B cell (primary cell): ENCODE measurements at regions not wholly inside any gene's neighbourhood (a gene's known extent, or its start where the extent isn't known, plus 50 kb on each side); places are given as distances from the start of the nearest gene placed in this dataset.

Experiments
- ATAC-seq: fragments of 200-7000 bp; cut with Tn5 transposase; one replicate; pipeline ENCODE4 v1.10.0; 2021; ENCODE audit warnings: low read depth, mild to moderate bottlenecking, moderate number of reproducible peaks, moderate library complexity
- CTCF ChIA-PET: fragments of 350-600 bp; sonication (Branson Sonifier 250); formaldehyde crosslinking; loops from one replicate; lab custom pipeline; 2021; ENCODE audit warnings: antibody characterized with exemption, inconsistent platforms; lab: Charles Lee
- POLR2A ChIA-PET: fragments of 350-600 bp; sonication (Branson Sonifier 250); formaldehyde crosslinking; loops from one replicate; lab custom pipeline; 2021; ENCODE audit warnings: antibody characterized with exemption; lab: Charles Lee
- DNase-seq: peaks from one replicate; pipeline ENCODE4 v3.0.0; 2013
- H2AFZ ChIP-seq: 2 replicates; pipeline ENCODE4 v1.6.1; 2012; ENCODE audit warnings: mild to moderate bottlenecking, low read depth, low read length; ENCODE audit not compliant: insufficient read depth, poor library complexity, severe bottlenecking
- H3K27ac ChIP-seq, 2 donors: 1 replicate in 1 of 2; 2 replicates in 1 of 2; pipeline ENCODE4 v1.5.1; 2012 to 2013; ENCODE audit warnings: low read length in 2 of 2, mild to moderate bottlenecking in 2 of 2, moderate library complexity in 1 of 2
- H3K27me3 ChIP-seq, 4 experiments: fragments of 200-600 bp in 1 of 4; sonication (generic) in 1 of 4; replicated peaks in 1 of 4; 1 replicate in 2 of 4; 2 replicates in 2 of 4; pipeline versions ENCODE4 v1.6.1 to v1.7.0; 2013 to 2016; ENCODE audit warnings: low read length in 3 of 4, mild to moderate bottlenecking in 2 of 4, mixed read lengths in 1 of 4, moderate library complexity in 1 of 4; ENCODE audit not compliant: insufficient read depth in 4 of 4, control insufficient read depth in 3 of 4; ENCODE audit errors: control extremely low read depth in 1 of 4
- H3K36me3 ChIP-seq, 2 experiments: replicated peaks in 1 of 2; 1 replicate in 1 of 2; 2 replicates in 1 of 2; pipeline versions ENCODE4 v1.6.1 to v1.7.1; 2013; ENCODE audit warnings: low read length in 1 of 2; ENCODE audit not compliant: insufficient read depth in 2 of 2, control insufficient read depth in 1 of 2; ENCODE audit errors: control extremely low read depth in 1 of 2, extremely low read depth in 1 of 2
- H3K4me1 ChIP-seq, 2 donors: fragments of 200-600 bp in 1 of 2; sonication (generic) in 1 of 2; 1 replicate in 1 of 2; 2 replicates in 1 of 2; pipeline versions ENCODE4 v1.5.1 to v1.6.1; 2013 to 2017; ENCODE audit warnings: low read length in 2 of 2; ENCODE audit not compliant: control insufficient read depth in 2 of 2, insufficient read depth in 2 of 2
- H3K4me2 ChIP-seq: replicated peaks from 2 replicates; pipeline ENCODE3; 2012; ENCODE audit warnings: mild to moderate bottlenecking, low read depth, low read length; ENCODE audit not compliant: poor library complexity, severe bottlenecking
- H3K4me3 ChIP-seq, 5 experiments: fragments of 200-600 bp in 1 of 5; sonication (generic) in 1 of 5; 1 replicate in 3 of 5; 2 replicates in 2 of 5; pipeline versions ENCODE4 v1.5.1 to v1.7.0; 2011 to 2016; ENCODE audit warnings: low read length in 4 of 5, mild to moderate bottlenecking in 4 of 5, low read depth in 2 of 5, control low read depth in 1 of 5, moderate library complexity in 1 of 5; ENCODE audit not compliant: insufficient read depth in 1 of 5; ENCODE audit errors: control extremely low read depth in 1 of 5, extremely low read depth in 1 of 5
- H3K79me2 ChIP-seq: fragments of 200-600 bp; sonication (generic); one replicate; pipeline ENCODE4 v1.6.0; 2016; ENCODE audit warnings: low read length; ENCODE audit not compliant: control insufficient read depth, insufficient read depth
- H3K9ac ChIP-seq: fragments of 200-600 bp; sonication (generic); 2 replicates; pipeline ENCODE4 v1.6.1; 2017; ENCODE audit warnings: mild to moderate bottlenecking, low read length, moderate library complexity
- H3K9me3 ChIP-seq, 3 donors: one replicate each; pipeline versions ENCODE4 v1.6.1 to v1.7.1; 2013; ENCODE audit warnings: low read length in 2 of 3; ENCODE audit not compliant: control insufficient read depth in 2 of 3, insufficient read depth in 1 of 3; ENCODE audit errors: control extremely low read depth in 1 of 3
- H4K20me1 ChIP-seq: 2 replicates; pipeline ENCODE4 v1.6.0; 2012; ENCODE audit warnings: mild to moderate bottlenecking, low read length; ENCODE audit not compliant: insufficient read depth, control insufficient read depth, poor library complexity, severe bottlenecking
- H3K27ac Mint-ChIP-seq: one replicate; pipeline ENCODE4 v1.8.0; 2021; ENCODE audit warnings: mixed read lengths
- H3K27me3 Mint-ChIP-seq: one replicate; pipeline ENCODE4 v1.8.0; 2021; ENCODE audit warnings: mixed read lengths
- H3K4me1 Mint-ChIP-seq: one replicate; pipeline ENCODE4 v1.8.0; 2021; ENCODE audit warnings: mixed read lengths
- H3K4me3 Mint-ChIP-seq: one replicate; pipeline ENCODE4 v1.8.0; 2021; ENCODE audit warnings: mixed read lengths
- H3K9me3 Mint-ChIP-seq: one replicate; pipeline ENCODE4 v1.8.0; 2022; ENCODE audit warnings: mixed read lengths; ENCODE audit not compliant: insufficient read depth
- CTCF ChIP-seq: fragments of 200-600 bp; IDR thresholded peaks from one replicate; pipeline ENCODE4 v1.8.0; 2022; ENCODE audit warnings: antibody characterized with exemption, mild to moderate bottlenecking
- EZH2 ChIP-seq: IDR thresholded peaks from 2 replicates; pipeline ENCODE4 v1.6.1; 2012; ENCODE audit warnings: borderline replicate concordance, low read depth, mild to moderate bottlenecking, moderate library complexity, low read length; ENCODE audit not compliant: insufficient read depth, poor library complexity, severe bottlenecking
- WGBS: methylation state at CpG from one replicate; pipeline ENCODE4 v1.1.5; 2013; ENCODE audit warnings: missing lambda C conversion rate; ENCODE audit not compliant: insufficient coverage; 5-methylcytosine and 5-hydroxymethylcytosine counted together
- intact Hi-C: fragments of 100-400 bp; cut with micrococcal nuclease; formaldehyde crosslinking; loops from one replicate; pipeline ENCODE4 v1.10.0; 2022

- no peaks in the 10 kb centered on the region for H3K36me3 ChIP-seq
- Mint-ChIP-seq H3K4me3 (no peak overlapping the region), H3K27ac (no peak overlapping the region), H3K9me3 (no peaks in the 10 kb centered on the region), H3K27me3 (peaks cover 7% of the 10 kb centered on the region), H3K4me1 (no peaks in the 10 kb centered on the region)
- no peak overlapping the region for H2AFZ ChIP-seq
- no peak overlapping the region for H3K9ac ChIP-seq
- ChIA-PET CTCF (interaction anchor here (3.1 kb wide), 1 partner anchor 308 kb away, joined by 18 read pairs; no protein-coding TSS in a partner anchor), POLR2A (no interaction called here)
- no peak overlapping the region for H3K4me2 ChIP-seq
- H3K4me1 ChIP-seq = no peaks in the 10 kb centered on the region
- H3K27me3 ChIP-seq = no peaks in the 10 kb centered on the region
- TF ChIP-seq EZH2 = no peak
- no peak for TF ChIP-seq CTCF
- H3K79me2 ChIP-seq = no peaks in the 10 kb centered on the region
- intact Hi-C loops = no loop called here
- DNase-seq = no peak
- no peak overlapping the region for H3K27ac ChIP-seq
- ATAC-seq = no peak
- WGBS = 98% methylated on average over 27 of the region's 27 CpGs
- H3K9me3 ChIP-seq = no peaks in the 10 kb centered on the region
- H4K20me1 ChIP-seq = no peaks in the 10 kb centered on the region
- H3K4me3 ChIP-seq = no peak overlapping the region
Observed at GRCh38 chr7:35982600-35982999, 170.5 kb upstream of the EEPD1 start.

DNA sequence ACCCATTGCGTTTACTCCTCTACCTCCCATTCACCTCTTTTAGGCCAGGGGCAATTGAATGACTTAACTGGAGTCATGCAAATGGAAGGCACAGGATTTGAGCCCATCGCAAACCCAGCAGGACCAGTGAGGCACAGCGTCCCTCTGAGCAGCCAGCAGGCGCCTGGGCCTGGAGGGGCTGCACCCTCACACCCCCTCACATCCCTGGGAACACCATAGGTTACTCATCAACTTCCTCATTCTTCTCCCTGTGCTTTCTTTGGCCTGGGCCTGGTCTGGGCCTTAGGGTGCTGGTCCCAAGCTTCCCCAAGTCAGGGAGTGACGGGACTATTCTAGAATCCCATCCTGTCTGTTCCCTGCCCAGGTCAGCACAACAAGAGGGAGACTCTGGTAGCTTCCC lies 169.4 kb upstream of the EEPD1 start:
- no peak for ATAC-seq
- TF ChIP-seq EZH2 (no peak), CTCF (no peak)
- intact Hi-C loops = no loop called here
- H4K20me1 ChIP-seq = no peaks in the 10 kb centered on the region
- H3K4me1 ChIP-seq = no peaks in the 10 kb centered on the region
- no peak for DNase-seq
- no peak overlapping the region for H3K9ac ChIP-seq
- no peak overlapping the region for H3K27ac ChIP-seq
- H3K27me3 ChIP-seq = no peaks in the 10 kb centered on the region
- no peaks in the 10 kb centered on the region for H3K4me1 Mint-ChIP-seq
- H3K27ac Mint-ChIP-seq = no peak overlapping the region
- ChIA-PET CTCF (interaction anchor here (0.8 to 4.5 kb wide), 8 partner anchors 8 to 335 kb away, joined by 3 to 197 read pairs (median 6); no protein-coding TSS in a partner anchor), POLR2A (no interaction called here)
- no peaks in the 10 kb centered on the region for H3K9me3 ChIP-seq
- H3K4me2 ChIP-seq = no peak overlapping the region
- no peaks in the 10 kb centered on the region for H3K9me3 Mint-ChIP-seq
- no peak overlapping the region for H3K4me3 ChIP-seq
- H2AFZ ChIP-seq = no peak overlapping the region
- no peaks in the 10 kb centered on the region for H3K36me3 ChIP-seq
- no peaks in the 10 kb centered on the region for H3K79me2 ChIP-seq
- H3K4me3 Mint-ChIP-seq = no peak overlapping the region
- WGBS = 89% methylated on average over 4 of the region's 5 CpGs
- H3K27me3 Mint-ChIP-seq = peaks cover 7% of the 10 kb centered on the region
